NT2/D1 (cell line): ENCODE measurements at regions not wholly inside any gene's neighbourhood (a gene's known extent, or its start where the extent isn't known, plus 50 kb on each side); places are given as distances from the start of the nearest gene placed in this dataset.

ENCODE experiments used
- YY1 ChIP-seq: IDR thresholded peaks from 2 replicates; pipeline ENCODE4 v1.6.1; 2011; ENCODE audit not compliant: insufficient read length, insufficient read depth
- ZNF274 ChIP-seq: IDR thresholded peaks from 2 replicates; pipeline ENCODE4 v1.6.1; 2011; ENCODE audit warnings: mild to moderate bottlenecking, low read depth, low read length

DNA sequence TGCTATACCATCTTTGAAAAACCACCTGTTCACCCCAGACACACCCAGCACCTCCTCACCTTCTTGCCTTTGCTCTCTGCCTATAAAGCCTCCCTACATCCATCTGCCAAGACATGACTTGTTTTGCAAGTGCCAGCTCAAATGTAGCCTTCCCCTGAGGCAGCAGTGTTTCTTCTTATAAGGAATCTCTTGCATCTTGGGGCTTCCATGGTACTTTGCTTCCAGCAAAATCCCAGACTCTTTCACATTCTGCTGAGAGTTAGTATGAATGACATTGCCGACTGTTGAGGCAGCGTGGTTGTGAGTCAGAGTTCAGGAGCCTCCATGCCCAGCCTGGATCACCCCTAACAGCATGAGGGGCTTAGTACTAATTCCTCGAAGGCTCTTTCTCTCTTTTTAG, 217.4 kb upstream of the RUNX1 start:
- no peak for TF ChIP-seq ZNF274
- no peak for TF ChIP-seq YY1
